RWPE1 (cell line): ENCODE measurements at regions not wholly inside any gene's neighbourhood (a gene's known extent, or its start where the extent isn't known, plus 50 kb on each side); places are given as distances from the start of the nearest gene placed in this dataset.

Experiments used
- CTCF ChIA-PET: fragments of 350-600 bp; sonication (Branson Sonifier 250); formaldehyde crosslinking; extraction: SDS; loops from one replicate; lab custom pipeline; 2021; lab: Yijun Ruan, JAX
- POLR2A ChIA-PET: fragments of 400-600 bp; formaldehyde crosslinking; extraction: SDS; loops from one replicate; lab custom pipeline; 2020; ENCODE audit warnings: antibody characterized with exemption; ENCODE audit not compliant: low non-redundant PET; lab: Yijun Ruan, JAX
- DNase-seq: peaks from one replicate; pipeline ENCODE4 v3.0.0; 2012; ENCODE audit warnings: low spot score
- H3K27ac ChIP-seq: fragments of 450-650 bp; 2 replicates; pipeline ENCODE4 v1.5.1; 2017
- CTCF ChIP-seq: fragments of 450-650 bp; conservative IDR thresholded peaks from 2 replicates; pipeline ENCODE4 v1.5.1; 2017; ENCODE audit warnings: low read depth, mild to moderate bottlenecking

GRCh38 chr2:7906431-7906830 lies 775.4 kb upstream of the ID2 start:
- CTCF ChIA-PET, result no interaction called here
- POLR2A ChIA-PET, result no interaction called here

GRCh38 chr2:7907041-7907440 lies 774.8 kb upstream of the ID2 start:
- ChIA-PET CTCF (interaction anchor here (0.5 kb wide), 1 partner anchor 10 kb away, joined by 4 read pairs; no protein-coding TSS in a partner anchor), POLR2A (no interaction called here)
- H3K27ac ChIP-seq, result no peak overlapping the region
- no peak for DNase-seq
- no peak for TF ChIP-seq CTCF

More at GRCh38 chr2:7906431-7906830, 775.4 kb upstream of the ID2 start:
- no peak for DNase-seq
- no peak for TF ChIP-seq CTCF
- no peak overlapping the region for H3K27ac ChIP-seq

- H3K27ac ChIP-seq, result no peak overlapping the region
- ChIA-PET CTCF (no interaction called here), POLR2A (no interaction called here)
- DNase-seq, result no peak
- TF ChIP-seq CTCF, result no peak
Measured at GRCh38 chr2:7910752-7911151, 771.1 kb upstream of the ID2 start.

- no peak for TF ChIP-seq CTCF
- H3K27ac ChIP-seq, result no peak overlapping the region
- no peak for DNase-seq
- POLR2A ChIA-PET, result no interaction called here
- CTCF ChIA-PET, result no interaction called here
Measured at GRCh38 chr2:7911196-7911595, 770.7 kb upstream of the ID2 start.

- H3K27ac ChIP-seq, result no peak overlapping the region
- DNase-seq, result no peak
- ChIA-PET POLR2A (no interaction called here), CTCF (interaction anchor here (0.6 kb wide), 1 partner anchor 189 kb away, joined by 3 read pairs; no protein-coding TSS in a partner anchor)
- no peak for TF ChIP-seq CTCF
Measured at GRCh38 chr2:7913974-7914373, 767.9 kb upstream of the ID2 start.

- ChIA-PET POLR2A (no interaction called here), CTCF (no interaction called here)
- TF ChIP-seq CTCF, result no peak
- DNase-seq, result no peak
- H3K27ac ChIP-seq, result no peak overlapping the region
Measured at GRCh38 chr2:7915302-7916091, 766.4 kb upstream of the ID2 start.
